ENCODE measurements at regions not wholly inside any gene's neighbourhood (a gene's known extent, or its start where the extent isn't known, plus 50 kb on each side); places are given as distances from the start of the nearest gene placed in this dataset.
"Not testable (repeated sequence)": the region's sequence is repeated elsewhere in the genome, so short reads cannot be mapped to it uniquely, and the experiment has no call there.

DNA sequence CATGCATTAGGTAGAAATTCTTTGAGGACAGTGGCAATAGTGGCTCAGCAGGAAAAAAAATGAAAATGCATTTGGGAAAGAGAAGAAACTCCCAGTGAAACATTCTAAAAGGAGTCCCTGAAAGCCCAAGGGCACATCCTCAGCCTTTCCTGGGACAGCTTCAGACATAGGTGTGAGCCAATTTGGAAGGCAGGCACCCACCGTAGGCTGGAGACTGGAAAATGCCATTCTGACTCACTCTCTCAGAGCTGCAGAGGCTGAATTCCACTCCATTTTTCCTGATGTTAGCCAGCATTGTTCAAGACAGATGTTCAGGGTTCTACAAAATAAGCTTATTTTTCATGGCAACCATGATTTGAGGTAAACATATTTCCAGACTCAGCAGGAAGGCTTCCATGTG, 379.0 kb upstream of the FZD8 start:
- Histone ChIP-seq H3K9ac (ENCODE audit: low read length) (no peak overlapping the region), H3K4me3 (ENCODE audit: low read length) (no peak overlapping the region), H3K9me3 (ENCODE audit: control insufficient read depth, low read length) (no peaks in the 10 kb centered on the region), H3K4me1 (ENCODE audit: control insufficient read depth, insufficient read depth, low read length) (peaks cover 8% of the 10 kb centered on the region), H3K36me3 (ENCODE audit: control insufficient read depth, insufficient read depth, low read length, severe bottlenecking) (no peaks in the 10 kb centered on the region), H3K27me3 (replicated peaks; ENCODE audit: control insufficient read depth, insufficient read depth, low read length) (no peaks in the 10 kb centered on the region)
- DNase-seq (ENCODE audit: low read depth): no peak

GRCh38 chr10:36019749-36020148, 377.7 kb upstream of the FZD8 start:
- Histone ChIP-seq H3K36me3 (ENCODE audit: control insufficient read depth, insufficient read depth, low read length, severe bottlenecking) (no peaks in the 10 kb centered on the region), H3K9ac (ENCODE audit: low read length) (no peak overlapping the region), H3K9me3 (ENCODE audit: control insufficient read depth, low read length) (no peaks in the 10 kb centered on the region), H3K4me3 (ENCODE audit: low read length) (no peak overlapping the region), H3K4me1 (ENCODE audit: control insufficient read depth, insufficient read depth, low read length) (peaks cover 8% of the 10 kb centered on the region), H3K27me3 (replicated peaks; ENCODE audit: control insufficient read depth, insufficient read depth, low read length) (no peaks in the 10 kb centered on the region)
- no peak for DNase-seq (ENCODE audit: low read depth)

DNA sequence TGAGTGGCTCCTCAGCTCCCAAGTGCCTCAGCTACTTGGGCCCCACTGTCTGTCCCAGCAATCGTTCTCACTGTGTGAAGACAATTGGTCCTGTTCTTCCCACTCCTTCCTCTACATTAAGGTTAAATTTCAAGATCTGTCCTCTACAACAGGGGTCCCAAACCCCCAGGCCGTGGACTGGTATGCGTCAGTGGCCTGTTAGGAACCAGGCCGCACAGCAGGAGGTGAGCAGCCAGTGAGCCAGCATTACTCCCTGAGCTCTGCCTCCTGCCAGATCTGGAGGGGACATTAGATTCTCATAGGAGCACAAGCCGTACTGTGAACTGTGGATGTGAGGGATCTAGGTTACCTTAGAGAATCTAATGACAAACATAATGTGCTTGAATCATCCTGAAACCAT, 376.9 kb upstream of the FZD8 start:
- no peaks in the 10 kb centered on the region for H3K27me3 ChIP-seq (replicated peaks; ENCODE audit: control insufficient read depth, insufficient read depth, low read length)
- no peak overlapping the region for H3K4me3 ChIP-seq (ENCODE audit: low read length)
- H3K9ac ChIP-seq (ENCODE audit: low read length): no peak overlapping the region
- no peaks in the 10 kb centered on the region for H3K9me3 ChIP-seq (ENCODE audit: control insufficient read depth, low read length)
- DNase-seq (ENCODE audit: low read depth): no peak
- peaks cover 6% of the 10 kb centered on the region for H3K4me1 ChIP-seq (ENCODE audit: control insufficient read depth, insufficient read depth, low read length)
- H3K36me3 ChIP-seq (ENCODE audit: control insufficient read depth, insufficient read depth, low read length, severe bottlenecking): no peaks in the 10 kb centered on the region

DNA sequence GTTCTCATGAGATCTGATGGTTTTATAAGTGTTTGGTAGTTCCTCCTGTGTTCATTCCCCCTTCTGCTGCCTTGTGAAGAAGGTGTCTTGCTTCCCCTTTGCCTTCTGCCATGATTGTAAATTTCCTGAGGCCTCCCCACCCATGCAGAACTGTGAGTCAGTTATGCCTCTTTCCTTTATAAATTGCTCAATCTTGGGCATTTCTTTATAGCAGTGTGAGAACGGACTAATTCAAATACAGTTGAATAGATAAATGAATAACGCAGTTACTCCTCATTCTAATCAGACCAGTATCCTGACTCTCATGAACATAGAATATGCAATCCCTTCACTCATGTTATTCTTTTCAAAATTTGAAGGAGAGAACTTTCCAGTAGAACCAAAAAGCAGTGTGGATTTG, 375.0 kb upstream of the FZD8 start:
- DNase-seq (ENCODE audit: low read depth): peak; percentile 4
- no peaks in the 10 kb centered on the region for H3K4me1 ChIP-seq (ENCODE audit: control insufficient read depth, insufficient read depth, low read length)
- no peaks in the 10 kb centered on the region for H3K36me3 ChIP-seq (ENCODE audit: control insufficient read depth, insufficient read depth, low read length, severe bottlenecking)

DNA sequence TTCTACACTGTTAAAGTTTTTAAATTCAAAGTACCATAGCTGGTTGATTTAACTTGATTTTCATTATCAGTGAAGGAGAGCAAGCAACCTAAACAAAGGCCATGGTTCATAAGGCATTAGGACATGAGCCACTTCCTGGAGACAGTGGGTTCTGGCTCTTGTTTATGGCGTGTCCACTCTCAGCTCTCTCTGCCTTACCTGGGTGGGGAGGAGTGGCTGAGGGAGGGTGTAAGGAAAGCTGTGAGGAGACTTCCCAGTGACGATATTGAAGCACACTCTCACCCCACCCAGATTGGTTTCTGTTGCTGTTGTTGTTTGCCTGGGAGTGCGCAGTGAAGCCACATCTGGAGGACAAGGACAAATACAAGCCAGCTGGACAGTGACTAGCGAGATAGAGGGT, 365.3 kb upstream of the FZD8 start:
- no peaks in the 10 kb centered on the region for H3K36me3 ChIP-seq (ENCODE audit: control insufficient read depth, insufficient read depth, low read length, severe bottlenecking)
- no peak overlapping the region for H3K4me3 ChIP-seq (ENCODE audit: low read length)
- H3K9ac ChIP-seq (ENCODE audit: low read length): no peak overlapping the region
- H3K27me3 ChIP-seq (replicated peaks; ENCODE audit: control insufficient read depth, insufficient read depth, low read length): no peaks in the 10 kb centered on the region
- DNase-seq (ENCODE audit: low read depth): no peak
- H3K4me1 ChIP-seq (ENCODE audit: control insufficient read depth, insufficient read depth, low read length): no peaks in the 10 kb centered on the region
- H3K9me3 ChIP-seq (ENCODE audit: control insufficient read depth, low read length): peaks cover 1% of the 10 kb centered on the region

More for the DNA sequence above, 375.0 kb upstream of the FZD8 start:
- Histone ChIP-seq H3K9ac (ENCODE audit: low read length) (no peak overlapping the region), H3K9me3 (ENCODE audit: control insufficient read depth, low read length) (no peaks in the 10 kb centered on the region), H3K27me3 (replicated peaks; ENCODE audit: control insufficient read depth, insufficient read depth, low read length) (no peaks in the 10 kb centered on the region), H3K4me3 (ENCODE audit: low read length) (no peak overlapping the region)

DNA sequence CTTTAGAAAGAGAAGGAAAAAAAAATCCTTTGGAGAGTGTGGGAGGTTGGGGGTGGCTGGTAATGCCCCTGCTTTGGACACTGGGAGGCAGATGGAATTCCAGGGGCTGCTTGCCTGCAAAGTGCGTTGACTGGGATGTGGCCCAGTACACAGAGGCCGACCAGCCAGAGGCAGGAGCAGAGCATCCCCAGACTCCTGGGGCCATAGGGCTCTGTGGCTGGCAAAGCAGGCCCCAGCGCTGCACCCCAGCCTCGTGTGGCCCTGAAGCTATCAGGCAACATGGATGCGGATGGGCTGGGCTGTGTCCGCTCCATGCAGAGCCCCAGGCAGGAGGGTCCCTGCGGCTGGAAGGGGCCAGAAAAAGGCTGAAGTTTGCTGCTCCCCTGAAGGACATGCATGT, 361.6 kb upstream of the FZD8 start:
- H3K4me1 ChIP-seq (ENCODE audit: control insufficient read depth, insufficient read depth, low read length): no peaks in the 10 kb centered on the region
- no peak overlapping the region for H3K4me3 ChIP-seq (ENCODE audit: low read length)
- no peaks in the 10 kb centered on the region for H3K27me3 ChIP-seq (replicated peaks; ENCODE audit: control insufficient read depth, insufficient read depth, low read length)
- H3K36me3 ChIP-seq (ENCODE audit: control insufficient read depth, insufficient read depth, low read length, severe bottlenecking): no peaks in the 10 kb centered on the region
- peaks cover 17% of the 10 kb centered on the region for H3K9me3 ChIP-seq (ENCODE audit: control insufficient read depth, low read length)
- no peak for DNase-seq (ENCODE audit: low read depth)
- H3K9ac ChIP-seq (ENCODE audit: low read length): no peak overlapping the region

DNA sequence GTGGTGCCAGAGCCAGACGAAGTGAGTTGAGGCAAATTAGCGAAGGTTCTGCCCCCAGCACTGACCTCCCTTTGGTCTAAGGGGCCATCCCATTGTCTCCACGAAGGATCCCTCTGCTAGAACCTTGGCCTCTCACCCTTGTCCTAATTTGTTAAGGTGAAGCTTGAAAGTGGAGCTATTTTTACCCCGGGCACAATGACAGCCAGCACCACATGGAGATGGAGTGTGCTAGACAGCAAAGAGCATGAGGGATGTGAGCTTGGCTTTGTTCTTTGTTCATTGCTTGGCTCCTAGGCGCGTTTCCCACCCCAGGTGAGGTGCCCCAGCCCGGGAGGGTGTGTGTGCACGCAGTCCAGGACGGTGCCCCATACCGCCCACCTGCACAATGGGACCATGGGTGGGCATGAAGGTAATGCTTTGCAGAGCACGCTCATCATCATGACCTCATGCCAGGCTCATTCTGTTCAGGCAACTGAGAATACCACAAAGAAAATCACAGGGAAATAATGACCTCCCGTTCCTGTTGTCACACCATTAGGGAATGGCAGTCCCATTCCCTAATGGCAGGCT, 361.0 kb upstream of the FZD8 start:
- no peaks in the 10 kb centered on the region for H3K4me1 ChIP-seq (ENCODE audit: control insufficient read depth, insufficient read depth, low read length)
- H3K27me3 ChIP-seq (replicated peaks; ENCODE audit: control insufficient read depth, insufficient read depth, low read length): no peaks in the 10 kb centered on the region
- peaks cover 17% of the 10 kb centered on the region for H3K9me3 ChIP-seq (ENCODE audit: control insufficient read depth, low read length)
- no peak for DNase-seq (ENCODE audit: low read depth)
- H3K36me3 ChIP-seq (ENCODE audit: control insufficient read depth, insufficient read depth, low read length, severe bottlenecking): no peaks in the 10 kb centered on the region
- no peak overlapping the region for H3K9ac ChIP-seq (ENCODE audit: low read length)
- H3K4me3 ChIP-seq (ENCODE audit: low read length): no peak overlapping the region

GRCh38 chr10:36002445-36002844, 360.3 kb upstream of the FZD8 start:
- Histone ChIP-seq H3K36me3 (ENCODE audit: control insufficient read depth, insufficient read depth, low read length, severe bottlenecking) (no peaks in the 10 kb centered on the region), H3K9me3 (ENCODE audit: control insufficient read depth, low read length) (peaks cover 17% of the 10 kb centered on the region), H3K27me3 (replicated peaks; ENCODE audit: control insufficient read depth, insufficient read depth, low read length) (no peaks in the 10 kb centered on the region), H3K9ac (ENCODE audit: low read length) (no peak overlapping the region), H3K4me1 (ENCODE audit: control insufficient read depth, insufficient read depth, low read length) (no peaks in the 10 kb centered on the region), H3K4me3 (ENCODE audit: low read length) (no peak overlapping the region)
- no peak for DNase-seq (ENCODE audit: low read depth)

GRCh38 chr10:36000754-36001153, 358.7 kb upstream of the FZD8 start:
- peaks cover 17% of the 10 kb centered on the region for H3K9me3 ChIP-seq (ENCODE audit: control insufficient read depth, low read length)
- H3K4me3 ChIP-seq (ENCODE audit: low read length); H3K36me3 ChIP-seq (ENCODE audit: control insufficient read depth, insufficient read depth, low read length, severe bottlenecking); H3K4me1 ChIP-seq (ENCODE audit: control insufficient read depth, insufficient read depth, low read length); H3K27me3 ChIP-seq (replicated peaks; ENCODE audit: control insufficient read depth, insufficient read depth, low read length); DNase-seq (ENCODE audit: low read depth); H3K9ac ChIP-seq (ENCODE audit: low read length): not testable (repeated sequence)

GRCh38 chr10:35998026-35998425, 355.9 kb upstream of the FZD8 start:
- DNase-seq (ENCODE audit: low read depth): peak; percentile 82
- Histone ChIP-seq H3K27me3 (replicated peaks; ENCODE audit: control insufficient read depth, insufficient read depth, low read length) (peaks cover 7% of the 10 kb centered on the region), H3K4me3 (ENCODE audit: low read length) (no peak overlapping the region), H3K4me1 (ENCODE audit: control insufficient read depth, insufficient read depth, low read length) (no peaks in the 10 kb centered on the region), H3K9me3 (ENCODE audit: control insufficient read depth, low read length) (peaks cover 17% of the 10 kb centered on the region), H3K9ac (ENCODE audit: low read length) (no peak overlapping the region), H3K36me3 (ENCODE audit: control insufficient read depth, insufficient read depth, low read length, severe bottlenecking) (no peaks in the 10 kb centered on the region)

- no peak for DNase-seq (ENCODE audit: low read depth)
- Histone ChIP-seq H3K4me1 (ENCODE audit: control insufficient read depth, insufficient read depth, low read length) (no peaks in the 10 kb centered on the region), H3K9ac (ENCODE audit: low read length) (no peak overlapping the region), H3K27me3 (replicated peaks; ENCODE audit: control insufficient read depth, insufficient read depth, low read length) (peaks cover 7% of the 10 kb centered on the region), H3K36me3 (ENCODE audit: control insufficient read depth, insufficient read depth, low read length, severe bottlenecking) (no peaks in the 10 kb centered on the region), H3K9me3 (ENCODE audit: control insufficient read depth, low read length) (peaks cover 5% of the 10 kb centered on the region), H3K4me3 (ENCODE audit: low read length) (no peak overlapping the region)
Measured at GRCh38 chr10:35995485-35995884, 353.4 kb upstream of the FZD8 start.

Data from adipocyte (in vitro differentiated cells).